Dendritic cell treated with granulocyte-macrophage colony-stimulating factor and Interleukin-4, amounts not matched to agents 40 ng/mL and 50 ng/mL, for 4 days (primary cell): ENCODE measurements at regions not wholly inside any gene's neighbourhood (a gene's known extent, or its start where the extent isn't known, plus 50 kb on each side); places are given as distances from the start of the nearest gene placed in this dataset.
"Not testable (repeated sequence)": the region's sequence is repeated elsewhere in the genome, so short reads cannot be mapped to it uniquely, and the experiment has no call there.

Source experiments
- H3K27ac Mint-ChIP-seq: one replicate; pipeline ENCODE4 v1.8.0; 2022; ENCODE audit warnings: mild to moderate bottlenecking, mixed read lengths
- H3K27me3 Mint-ChIP-seq: one replicate; pipeline ENCODE4 v1.8.0; 2022; ENCODE audit warnings: mild to moderate bottlenecking, mixed read lengths
- H3K36me3 Mint-ChIP-seq: one replicate; pipeline ENCODE4 v1.8.0; 2022; ENCODE audit warnings: low read depth, mixed read lengths
- H3K4me1 Mint-ChIP-seq: one replicate; pipeline ENCODE4 v1.8.0; 2022; ENCODE audit warnings: low read depth, mixed read lengths
- H3K4me3 Mint-ChIP-seq: one replicate; pipeline ENCODE4 v1.8.0; 2022; ENCODE audit warnings: mild to moderate bottlenecking, moderate library complexity, mixed read lengths
- H3K9me3 Mint-ChIP-seq: one replicate; pipeline ENCODE4 v1.8.0; 2022; ENCODE audit warnings: mixed read lengths
- intact Hi-C: fragments of 100-400 bp; cut with micrococcal nuclease; formaldehyde crosslinking; loops from one replicate; pipeline ENCODE4 v1.15.0; 2022

DNA sequence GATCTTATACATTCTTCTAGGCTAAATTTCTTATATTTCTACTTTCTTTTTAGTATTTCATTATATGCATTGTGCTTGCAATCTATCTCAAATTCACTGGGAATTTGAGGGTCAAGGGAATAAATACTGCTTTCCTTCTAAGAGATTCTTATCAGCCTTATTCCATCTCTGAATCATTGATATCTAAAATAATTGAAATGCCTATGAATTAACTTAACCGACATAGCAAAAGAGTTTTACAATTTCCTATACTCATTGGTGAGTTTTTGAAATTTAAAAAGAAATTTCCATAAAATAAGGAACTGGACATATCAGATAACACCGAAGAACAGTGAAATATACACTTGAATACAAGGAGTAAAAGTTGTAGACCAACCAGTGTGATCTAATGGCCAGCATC, 373.7 kb downstream of the NAF1 start:
- intact Hi-C loops, result no loop called here
- H3K9me3 Mint-ChIP-seq, result no peaks in the 10 kb centered on the region
- H3K27ac Mint-ChIP-seq, result no peak overlapping the region
- H3K36me3 Mint-ChIP-seq, result no peaks in the 10 kb centered on the region
- no peaks in the 10 kb centered on the region for H3K4me1 Mint-ChIP-seq
- no peaks in the 10 kb centered on the region for H3K27me3 Mint-ChIP-seq
- H3K4me3 Mint-ChIP-seq, result no peak overlapping the region

DNA sequence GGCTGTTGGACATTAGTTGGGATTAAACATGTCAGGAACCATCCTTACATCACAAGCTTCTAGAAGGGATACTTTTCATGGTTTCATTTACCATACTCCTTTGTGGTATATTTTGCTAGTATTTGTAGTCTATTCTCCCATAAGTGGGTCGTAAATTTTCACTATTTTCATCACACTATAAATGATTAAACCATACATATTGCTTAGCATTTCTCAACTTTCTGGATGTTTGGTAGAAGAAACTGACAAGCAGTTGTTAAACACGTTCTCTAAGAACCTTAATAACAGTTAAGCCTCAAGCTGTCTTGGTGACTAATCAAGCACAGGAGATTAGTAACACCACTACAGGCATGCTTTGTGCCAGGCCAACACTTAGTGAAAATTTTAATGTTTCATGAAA, 375.5 kb downstream of the NAF1 start:
- H3K4me3 Mint-ChIP-seq, result no peak overlapping the region
- H3K9me3 Mint-ChIP-seq, result no peaks in the 10 kb centered on the region
- intact Hi-C loops, result no loop called here
- no peaks in the 10 kb centered on the region for H3K27me3 Mint-ChIP-seq
- no peaks in the 10 kb centered on the region for H3K36me3 Mint-ChIP-seq
- H3K4me1 Mint-ChIP-seq, result no peaks in the 10 kb centered on the region
- no peak overlapping the region for H3K27ac Mint-ChIP-seq

DNA sequence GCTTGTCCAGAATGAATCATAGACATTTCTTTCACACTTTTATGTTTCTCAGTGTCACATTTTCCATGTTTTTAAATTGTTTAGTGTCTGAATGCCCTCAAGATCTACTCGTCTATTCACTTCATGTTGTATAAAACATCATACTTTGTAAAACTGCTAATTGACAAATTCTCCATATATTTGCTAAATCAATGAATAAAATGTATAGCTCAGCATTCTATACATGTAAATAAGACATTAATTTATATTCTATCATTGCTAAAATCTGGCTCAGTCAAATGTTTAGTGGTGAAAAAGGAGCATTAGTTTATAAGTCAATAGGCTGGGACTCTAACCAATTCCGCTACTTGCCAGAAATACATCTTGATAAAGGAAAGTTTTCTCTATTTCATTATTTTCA, 379.6 kb downstream of the NAF1 start:
- Mint-ChIP-seq H3K4me3 (no peak overlapping the region), H3K27me3 (no peaks in the 10 kb centered on the region), H3K27ac (no peak overlapping the region), H3K9me3 (no peaks in the 10 kb centered on the region), H3K36me3 (no peaks in the 10 kb centered on the region), H3K4me1 (no peaks in the 10 kb centered on the region)
- intact Hi-C loops, result no loop called here

DNA sequence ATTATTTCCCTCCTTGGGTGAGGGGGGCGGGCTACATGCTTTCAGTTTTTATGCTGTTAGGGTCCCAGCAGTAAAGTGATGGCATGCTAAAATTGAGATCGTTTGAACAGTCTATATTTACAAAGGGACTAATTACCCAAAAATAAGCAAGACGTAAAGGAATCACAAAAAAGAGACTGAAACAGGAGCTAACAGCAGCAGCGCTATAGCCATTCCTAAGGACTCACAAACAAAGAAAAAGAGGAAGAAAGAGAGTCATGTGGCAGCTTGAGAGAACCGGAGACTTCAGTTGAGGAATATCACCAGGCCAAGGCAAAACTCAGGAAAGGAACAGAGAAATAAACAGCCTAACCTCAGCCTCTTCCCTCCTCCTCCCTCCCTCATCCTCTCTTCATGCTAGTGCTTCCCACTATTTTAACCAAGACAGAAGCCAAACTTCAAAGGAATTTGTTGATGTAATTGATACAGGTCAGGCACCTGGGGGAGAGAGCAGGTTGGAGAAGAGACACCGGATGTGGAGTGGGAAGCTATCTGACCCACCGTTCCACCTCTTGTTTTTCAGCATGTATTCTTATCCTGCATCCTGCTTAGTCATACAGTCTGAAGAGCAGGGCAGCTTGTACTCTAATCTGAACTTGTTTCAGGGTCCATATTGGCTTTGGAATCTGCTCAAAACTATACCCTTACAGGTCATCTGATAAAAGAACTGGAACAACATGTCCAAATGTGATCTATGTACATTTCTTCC, 383.7 kb downstream of the NAF1 start:
- intact Hi-C loops, result no loop called here
- no peak overlapping the region for H3K4me3 Mint-ChIP-seq
- no peaks in the 10 kb centered on the region for H3K36me3 Mint-ChIP-seq
- no peak overlapping the region for H3K27ac Mint-ChIP-seq
- H3K4me1 Mint-ChIP-seq, result no peaks in the 10 kb centered on the region
- H3K9me3 Mint-ChIP-seq, result no peaks in the 10 kb centered on the region
- H3K27me3 Mint-ChIP-seq, result no peaks in the 10 kb centered on the region

DNA sequence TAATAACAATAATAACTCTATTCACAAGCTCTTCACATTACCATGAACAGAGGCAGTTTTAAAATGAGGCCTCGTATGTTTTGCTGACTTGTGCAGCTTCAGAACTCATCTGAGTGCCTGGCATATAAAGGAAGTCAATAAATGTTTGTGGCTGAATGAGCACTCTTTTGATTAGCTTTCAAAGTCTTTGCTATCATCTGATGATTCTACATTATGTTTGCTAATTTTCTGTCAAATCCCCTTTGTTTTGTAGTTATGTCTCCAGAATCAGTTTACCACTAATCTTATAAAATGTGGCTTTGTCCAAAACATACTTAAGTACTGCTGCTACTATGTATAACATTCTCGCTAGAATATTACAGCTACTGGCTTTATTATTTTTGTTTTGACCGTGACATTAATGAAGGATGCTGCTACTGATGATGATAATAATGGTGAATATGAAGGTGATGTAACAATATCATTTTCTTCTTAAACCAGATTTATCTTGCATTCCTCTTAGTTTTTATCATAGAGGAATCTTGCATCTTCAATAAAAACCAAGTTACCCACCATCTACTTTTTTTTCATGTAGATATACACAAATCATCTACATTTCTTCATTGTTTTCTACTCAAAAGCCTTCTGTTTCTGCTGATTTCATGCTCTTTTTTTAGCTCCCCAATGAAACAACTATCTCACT, 384.5 kb downstream of the NAF1 start:
- Mint-ChIP-seq H3K4me3 (no peak overlapping the region), H3K27ac (no peak overlapping the region), H3K4me1 (no peaks in the 10 kb centered on the region), H3K9me3 (no peaks in the 10 kb centered on the region), H3K36me3 (no peaks in the 10 kb centered on the region), H3K27me3 (no peaks in the 10 kb centered on the region)
- intact Hi-C loops, result no loop called here

DNA sequence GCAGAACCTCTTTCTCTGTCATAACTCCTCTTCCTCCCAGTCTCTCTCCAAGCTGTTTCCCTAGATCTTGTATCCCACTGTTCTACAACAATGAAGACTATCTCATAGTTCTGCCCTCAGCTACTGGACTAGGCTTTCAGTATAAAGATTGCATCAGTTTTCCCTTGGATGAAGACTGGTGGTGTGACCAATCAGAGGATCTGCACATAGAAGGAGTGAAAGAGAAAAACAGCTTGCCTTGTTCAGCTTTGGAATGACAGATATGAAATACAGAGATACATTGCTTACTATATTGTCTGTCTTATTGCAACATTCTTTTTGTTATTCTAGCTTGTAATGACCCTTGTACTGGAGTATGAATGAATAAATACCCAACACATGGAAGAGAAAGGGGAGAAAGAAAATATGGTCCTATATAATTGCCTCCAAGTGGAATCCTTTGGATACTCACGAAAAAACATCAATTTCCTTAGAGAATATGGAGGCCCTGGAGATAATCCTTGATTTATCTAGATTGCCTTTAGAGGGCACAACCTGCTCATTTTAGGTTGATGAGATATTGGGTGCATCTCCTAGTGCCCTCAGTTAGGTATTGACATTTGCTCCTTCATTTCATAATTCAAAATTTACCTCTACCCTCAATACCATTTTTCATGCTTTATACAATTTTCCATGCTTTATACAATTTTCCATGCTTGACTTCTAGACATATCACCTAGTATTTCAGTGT, 395.8 kb downstream of the NAF1 start:
- H3K27ac Mint-ChIP-seq, result no peak overlapping the region
- H3K27me3 Mint-ChIP-seq, result no peaks in the 10 kb centered on the region
- intact Hi-C loops, result no loop called here
- no peaks in the 10 kb centered on the region for H3K36me3 Mint-ChIP-seq
- no peaks in the 10 kb centered on the region for H3K9me3 Mint-ChIP-seq
- no peaks in the 10 kb centered on the region for H3K4me1 Mint-ChIP-seq
- no peak overlapping the region for H3K4me3 Mint-ChIP-seq

DNA sequence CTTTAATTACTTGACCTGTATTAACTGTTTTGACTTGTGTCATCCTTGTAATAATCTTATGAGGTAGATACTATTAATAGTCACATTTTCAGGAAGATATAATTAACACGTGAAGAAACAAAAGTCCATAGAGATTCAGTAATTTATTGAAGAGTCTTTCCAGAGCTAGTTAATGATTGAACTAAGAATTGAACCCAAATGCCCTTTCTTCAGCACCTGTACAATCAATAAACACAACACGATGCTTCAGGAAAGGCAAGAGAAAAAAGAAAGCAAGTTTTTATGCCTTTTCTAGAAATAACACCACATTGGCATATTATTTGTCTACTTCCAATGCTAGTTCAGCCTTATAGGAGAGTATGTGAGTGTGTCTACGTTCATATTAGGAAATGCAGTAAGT, 399.6 kb downstream of the NAF1 start:
- Mint-ChIP-seq H3K36me3 (no peaks in the 10 kb centered on the region), H3K4me1 (no peaks in the 10 kb centered on the region), H3K27me3 (no peaks in the 10 kb centered on the region), H3K27ac (no peak overlapping the region), H3K4me3 (no peak overlapping the region), H3K9me3 (no peaks in the 10 kb centered on the region)
- intact Hi-C loops, result no loop called here

DNA sequence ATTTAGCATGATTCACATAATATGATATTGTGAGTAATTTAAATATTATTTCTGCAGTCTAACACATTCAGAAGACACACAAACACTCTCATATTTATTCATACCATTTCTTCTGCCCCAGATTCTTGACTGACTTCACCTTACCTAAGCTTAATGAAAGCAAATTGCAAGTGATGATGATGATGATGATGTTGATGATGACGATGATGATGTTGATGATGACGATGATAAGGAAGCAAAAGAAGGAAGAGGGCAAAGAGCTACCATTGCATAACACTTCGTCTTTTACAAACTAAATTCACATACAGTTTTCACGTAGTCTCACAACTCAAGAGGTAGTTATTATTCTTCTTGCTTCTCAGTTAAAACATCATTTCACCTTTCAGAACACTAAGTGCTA, 404.7 kb downstream of the NAF1 start:
- H3K27me3 Mint-ChIP-seq, result no peaks in the 10 kb centered on the region
- H3K36me3 Mint-ChIP-seq, result no peaks in the 10 kb centered on the region
- no peaks in the 10 kb centered on the region for H3K9me3 Mint-ChIP-seq
- intact Hi-C loops, result no loop called here
- H3K4me3 Mint-ChIP-seq, result no peak overlapping the region
- H3K27ac Mint-ChIP-seq, result no peak overlapping the region
- no peaks in the 10 kb centered on the region for H3K4me1 Mint-ChIP-seq

DNA sequence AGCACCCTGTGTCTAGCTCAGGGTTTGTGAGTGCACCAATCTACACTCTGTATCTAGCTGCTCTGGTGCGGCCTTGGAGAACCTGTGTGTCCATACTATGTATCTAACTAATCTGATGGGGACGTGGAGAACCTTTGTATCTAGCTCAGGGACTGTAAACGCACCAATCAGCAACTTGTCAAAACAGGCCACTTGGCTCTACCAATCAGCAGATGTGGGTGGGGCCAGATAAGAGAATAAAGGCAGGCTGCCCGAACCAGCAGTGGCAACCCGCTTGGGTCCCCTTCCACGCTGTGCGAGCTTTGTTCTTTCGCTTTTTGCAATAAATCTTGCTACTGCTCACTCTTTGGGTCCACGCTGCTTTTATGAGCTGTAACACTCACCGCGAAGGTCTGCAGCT, 426.5 kb downstream of the NAF1 start:
- H3K4me1 Mint-ChIP-seq, H3K27ac Mint-ChIP-seq, H3K36me3 Mint-ChIP-seq, H3K27me3 Mint-ChIP-seq, H3K9me3 Mint-ChIP-seq, intact Hi-C loops, H3K4me3 Mint-ChIP-seq: not testable (repeated sequence)

DNA sequence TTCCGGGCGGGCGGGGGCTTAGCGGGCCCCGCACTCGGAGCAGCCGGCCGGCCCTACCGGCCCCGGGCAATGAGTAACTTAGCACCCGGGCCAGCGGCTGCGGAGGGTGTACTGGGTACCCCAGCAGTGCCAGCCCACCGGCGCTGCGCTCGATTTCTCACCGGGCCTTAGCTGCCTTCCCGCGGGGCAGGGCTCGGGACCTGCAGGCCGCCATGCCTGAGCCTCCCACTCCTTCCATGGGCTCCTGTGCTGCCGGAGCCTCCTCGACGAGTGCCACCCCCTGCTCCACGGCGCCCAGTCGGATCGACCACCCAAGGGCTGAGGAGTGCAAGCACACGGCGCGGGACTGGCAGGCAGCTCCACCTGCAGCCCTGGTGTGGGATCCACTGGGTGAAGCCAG, 427.1 kb downstream of the NAF1 start:
- H3K4me3 Mint-ChIP-seq, H3K4me1 Mint-ChIP-seq: not testable (repeated sequence)

DNA sequence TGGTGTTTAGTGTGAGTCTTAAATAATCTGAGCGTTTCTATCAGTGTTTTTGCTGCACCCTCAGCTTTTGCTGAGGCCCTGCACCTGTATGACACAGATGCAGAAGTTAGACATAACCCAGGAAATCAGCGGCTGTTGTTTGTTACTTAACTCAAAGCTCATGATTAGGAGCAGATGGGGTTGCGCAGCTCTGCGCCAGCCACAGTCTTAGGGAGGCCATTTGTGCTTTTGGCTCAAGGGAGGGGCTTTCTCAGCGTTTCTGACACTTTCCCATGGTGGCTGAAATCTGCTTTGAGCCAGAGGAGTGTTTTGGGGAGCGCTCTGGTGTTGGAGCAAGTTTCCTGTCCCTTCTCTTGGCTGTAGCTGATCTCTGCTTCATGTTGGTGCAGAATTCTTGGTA, 433.8 kb downstream of the NAF1 start:
- intact Hi-C loops, result no loop called here
- Mint-ChIP-seq H3K4me1 (no peaks in the 10 kb centered on the region), H3K4me3 (no peak overlapping the region), H3K27me3 (no peaks in the 10 kb centered on the region), H3K27ac (no peak overlapping the region), H3K9me3 (no peaks in the 10 kb centered on the region), H3K36me3 (no peaks in the 10 kb centered on the region)

More for the DNA sequence above, 427.1 kb downstream of the NAF1 start:
- H3K9me3 Mint-ChIP-seq, H3K27ac Mint-ChIP-seq, H3K27me3 Mint-ChIP-seq, intact Hi-C loops, H3K36me3 Mint-ChIP-seq: not testable (repeated sequence)

DNA sequence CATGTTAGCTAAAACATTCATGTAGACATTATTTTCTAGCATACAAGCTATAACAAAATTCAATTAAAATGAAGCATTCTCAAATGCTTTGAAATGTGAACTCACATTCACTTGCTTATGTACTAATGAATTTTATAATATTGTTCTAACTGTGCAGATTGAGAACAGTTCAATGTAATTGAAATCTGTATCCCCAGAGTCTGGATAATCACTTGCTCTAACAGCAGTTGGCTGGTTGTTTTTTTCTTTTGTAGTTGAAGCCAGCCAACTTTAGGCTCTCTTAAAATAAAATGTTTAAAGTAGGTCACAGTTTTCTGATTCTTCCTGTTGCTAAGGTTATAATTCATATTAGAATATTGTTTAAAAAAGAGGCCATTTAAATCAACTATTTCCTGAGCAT, 438.9 kb downstream of the NAF1 start:
- H3K36me3 Mint-ChIP-seq, result no peaks in the 10 kb centered on the region
- peaks cover 5% of the 10 kb centered on the region for H3K9me3 Mint-ChIP-seq
- no peak overlapping the region for H3K4me3 Mint-ChIP-seq
- intact Hi-C loops, result no loop called here
- H3K4me1 Mint-ChIP-seq, result no peaks in the 10 kb centered on the region
- H3K27ac Mint-ChIP-seq, result no peak overlapping the region
- H3K27me3 Mint-ChIP-seq, result no peaks in the 10 kb centered on the region

DNA sequence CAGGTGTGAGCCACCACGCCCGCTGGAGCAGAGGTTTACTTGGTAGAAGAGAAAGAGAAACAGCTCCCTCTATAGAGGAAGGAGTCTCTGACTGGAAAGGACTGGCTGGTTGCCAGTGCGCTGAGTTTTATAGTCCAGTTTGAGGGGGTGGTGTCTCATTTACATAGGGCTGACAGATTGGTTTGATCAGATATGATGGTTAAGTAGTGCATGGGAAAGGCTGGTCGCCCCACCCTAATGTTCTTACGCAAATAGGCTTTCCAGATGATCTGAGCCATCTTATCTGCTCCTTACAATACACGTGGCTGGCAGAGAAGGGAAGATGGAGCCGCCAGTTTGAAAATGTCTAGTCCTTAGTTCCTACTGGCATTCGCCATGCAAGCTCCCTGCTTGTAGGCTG, 439.5 kb downstream of the NAF1 start:
- Mint-ChIP-seq H3K4me3 (no peak overlapping the region), H3K27me3 (no peaks in the 10 kb centered on the region), H3K27ac (no peak overlapping the region), H3K4me1 (no peaks in the 10 kb centered on the region), H3K9me3 (peaks cover 5% of the 10 kb centered on the region), H3K36me3 (no peaks in the 10 kb centered on the region)
- intact Hi-C loops, result no loop called here

DNA sequence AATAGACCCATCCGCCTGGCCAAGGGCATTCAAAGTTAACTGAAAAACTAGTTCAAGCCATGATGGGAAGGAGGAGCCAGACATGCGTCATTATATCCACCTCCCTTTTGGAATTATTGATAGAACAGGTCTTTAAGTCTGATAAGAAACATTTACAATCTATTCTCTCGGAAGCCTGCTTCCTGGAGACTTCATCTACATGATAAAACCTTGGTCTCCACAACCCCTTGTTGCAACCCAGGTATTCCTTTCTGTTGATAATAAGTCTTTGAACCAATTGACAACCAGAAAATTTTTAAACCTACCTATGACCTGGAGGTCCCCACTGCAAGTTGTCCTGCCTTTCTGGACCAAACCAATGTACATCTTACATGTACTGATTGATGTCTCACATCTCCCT, 451.3 kb downstream of the NAF1 start:
- no peaks in the 10 kb centered on the region for H3K27me3 Mint-ChIP-seq
- H3K9me3 Mint-ChIP-seq, result peaks cover 53% of the 10 kb centered on the region
- no peak overlapping the region for H3K27ac Mint-ChIP-seq
- no peaks in the 10 kb centered on the region for H3K4me1 Mint-ChIP-seq
- no peaks in the 10 kb centered on the region for H3K36me3 Mint-ChIP-seq
- intact Hi-C loops, result no loop called here
- H3K4me3 Mint-ChIP-seq, result no peak overlapping the region
